Naive B cell (primary cell): ENCODE measurements at regions not wholly inside any gene's neighbourhood (a gene's known extent, or its start where the extent isn't known, plus 50 kb on each side); places are given as distances from the start of the nearest gene placed in this dataset.

ENCODE experiments used
- ATAC-seq, 2 donors: fragments of 150-1000 bp; cut with Tn5 transposase; 2 replicates each; pipeline ENCODE4 v1.10.0; 2021; ENCODE audit warnings: low read depth in 2 of 2, mild to moderate bottlenecking in 2 of 2, moderate library complexity in 2 of 2
- DNase-seq: peaks from one replicate; pipeline ENCODE4 v3.0.0; 2022
- H3K27ac Mint-ChIP-seq, 6 donors: one replicate each; pipeline ENCODE4 v1.8.0; 2020 to 2022; ENCODE audit warnings: mild to moderate bottlenecking in 6 of 6, mixed read lengths in 6 of 6, moderate library complexity in 5 of 6, inconsistent platforms in 2 of 6
- H3K27me3 Mint-ChIP-seq, 3 donors: one replicate each; pipeline ENCODE4 v1.8.0; 2021 to 2022; ENCODE audit warnings: mixed read lengths in 3 of 3, mild to moderate bottlenecking in 1 of 3
- H3K36me3 Mint-ChIP-seq, 2 donors: one replicate each; pipeline ENCODE4 v1.8.0; 2020 to 2022; ENCODE audit warnings: mixed read lengths in 2 of 2, inconsistent platforms in 1 of 2, mild to moderate bottlenecking in 1 of 2
- H3K4me1 Mint-ChIP-seq, 3 donors: one replicate each; pipeline ENCODE4 v1.8.0; 2020 to 2022; ENCODE audit warnings: mixed read lengths in 3 of 3, inconsistent platforms in 1 of 3, mild to moderate bottlenecking in 1 of 3, moderate library complexity in 1 of 3
- H3K4me3 Mint-ChIP-seq, 8 donors: one replicate each; pipeline ENCODE4 v1.8.0; 2020 to 2022; ENCODE audit warnings: mild to moderate bottlenecking in 8 of 8, mixed read lengths in 8 of 8, moderate library complexity in 8 of 8, inconsistent platforms in 2 of 8
- H3K9me3 Mint-ChIP-seq, 7 donors: one replicate each; pipeline ENCODE4 v1.8.0; 2020 to 2022; ENCODE audit warnings: mixed read lengths in 7 of 7, mild to moderate bottlenecking in 5 of 7, inconsistent platforms in 2 of 7, moderate library complexity in 1 of 7

GRCh38 chr5:101943784-101944183 lies 352.3 kb downstream of the SLCO4C1 start:
- no peak overlapping the region for H3K4me3 Mint-ChIP-seq

DNA sequence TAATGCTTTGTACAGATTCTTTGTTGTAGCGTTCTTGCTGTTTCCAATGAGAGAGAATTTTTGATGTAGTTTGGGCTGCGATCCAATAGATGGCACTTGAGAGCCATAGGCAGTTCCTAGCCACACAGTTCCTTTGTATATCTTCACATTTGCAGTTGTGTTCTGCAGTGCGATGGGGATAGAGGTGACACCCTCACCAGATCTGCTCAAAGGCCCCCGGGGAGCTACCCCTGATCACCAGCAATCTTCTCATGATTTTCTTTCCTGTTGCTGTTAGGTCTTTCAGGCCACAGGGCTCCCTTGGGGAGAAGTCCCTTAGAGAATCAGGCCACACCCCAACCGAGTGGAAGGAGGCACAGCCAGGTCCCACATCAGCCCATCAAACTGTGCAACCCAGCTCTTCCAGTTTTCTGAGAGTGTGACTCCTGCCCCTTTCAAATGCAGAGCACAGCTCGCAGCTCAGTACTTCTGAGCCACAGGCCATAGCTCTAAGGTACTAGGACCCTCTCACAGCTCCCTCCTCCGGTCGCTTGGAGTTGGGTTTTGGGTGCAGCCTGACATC lies 353.7 kb downstream of the SLCO4C1 start:
- H3K27me3 Mint-ChIP-seq: no peaks in the 10 kb centered on the region
- H3K27ac Mint-ChIP-seq: no peak overlapping the region
- ATAC-seq (no peak), DNase-seq (no peak)
- no peaks in the 10 kb centered on the region for H3K9me3 Mint-ChIP-seq
- H3K4me1 Mint-ChIP-seq: peaks cover 0 to 5% (median 4%) of the 10 kb centered on the region in 3 donors
- no peaks in the 10 kb centered on the region for H3K36me3 Mint-ChIP-seq
- no peak overlapping the region for H3K4me3 Mint-ChIP-seq

More at GRCh38 chr5:101943784-101944183, 352.3 kb downstream of the SLCO4C1 start:
- DNase-seq (no peak), ATAC-seq (no peak)
- Mint-ChIP-seq H3K9me3 (no peaks in the 10 kb centered on the region), H3K36me3 (no peaks in the 10 kb centered on the region), H3K27ac (no peak overlapping the region), H3K27me3 (no peaks in the 10 kb centered on the region), H3K4me1 (peaks cover 0 to 5% (median 4%) of the 10 kb centered on the region in 3 donors)

GRCh38 chr5:101937041-101937440 lies 359.0 kb downstream of the SLCO4C1 start:
- no peaks in the 10 kb centered on the region for H3K36me3 Mint-ChIP-seq
- H3K27ac Mint-ChIP-seq: no peak overlapping the region
- no peaks in the 10 kb centered on the region for H3K9me3 Mint-ChIP-seq
- DNase-seq (no peak), ATAC-seq (no peak)
- no peaks in the 10 kb centered on the region for H3K27me3 Mint-ChIP-seq
- H3K4me1 Mint-ChIP-seq: no peaks in the 10 kb centered on the region
- no peak overlapping the region for H3K4me3 Mint-ChIP-seq

- H3K9me3 Mint-ChIP-seq: no peaks in the 10 kb centered on the region
- no peaks in the 10 kb centered on the region for H3K36me3 Mint-ChIP-seq
- H3K27ac Mint-ChIP-seq: no peak overlapping the region
- ATAC-seq (no peak), DNase-seq (no peak)
- H3K4me3 Mint-ChIP-seq: no peak overlapping the region
- H3K27me3 Mint-ChIP-seq: no peaks in the 10 kb centered on the region
- H3K4me1 Mint-ChIP-seq: no peaks in the 10 kb centered on the region
Observed at GRCh38 chr5:101935086-101935485, 361.0 kb downstream of the SLCO4C1 start.

GRCh38 chr5:101932599-101932998 lies 363.5 kb downstream of the SLCO4C1 start:
- no peaks in the 10 kb centered on the region for H3K36me3 Mint-ChIP-seq
- no peak overlapping the region for H3K27ac Mint-ChIP-seq
- H3K9me3 Mint-ChIP-seq: no peaks in the 10 kb centered on the region
- no peak for DNase-seq
- H3K4me1 Mint-ChIP-seq: no peaks in the 10 kb centered on the region
- no peaks in the 10 kb centered on the region for H3K27me3 Mint-ChIP-seq
- ATAC-seq: no peak
- no peak overlapping the region for H3K4me3 Mint-ChIP-seq

DNA sequence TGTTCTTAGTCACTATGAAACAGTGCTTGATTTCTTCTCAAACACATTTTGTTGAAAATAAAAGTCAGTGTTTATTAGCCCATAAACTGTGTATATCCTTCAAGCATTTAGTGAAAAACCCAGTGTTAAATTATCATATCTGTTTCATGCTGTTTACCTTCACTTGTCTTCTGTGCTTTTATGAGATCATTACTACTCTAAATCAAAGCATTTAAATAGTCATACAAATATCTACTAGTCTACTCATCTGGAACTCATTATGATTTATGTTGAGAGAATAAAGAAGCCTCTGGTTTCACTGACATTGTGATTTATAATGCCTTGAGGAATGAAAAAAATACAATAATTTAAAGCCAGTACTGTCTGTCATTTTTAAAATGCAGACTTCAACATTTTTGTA lies 366.5 kb downstream of the SLCO4C1 start:
- Mint-ChIP-seq H3K4me1 (no peaks in the 10 kb centered on the region), H3K9me3 (peaks cover 0 to 5% (median 0%) of the 10 kb centered on the region in 7 donors), H3K27me3 (no peaks in the 10 kb centered on the region), H3K27ac (no peak overlapping the region), H3K36me3 (no peaks in the 10 kb centered on the region), H3K4me3 (no peak overlapping the region)
- no peak for DNase-seq
- ATAC-seq: no peak

DNA sequence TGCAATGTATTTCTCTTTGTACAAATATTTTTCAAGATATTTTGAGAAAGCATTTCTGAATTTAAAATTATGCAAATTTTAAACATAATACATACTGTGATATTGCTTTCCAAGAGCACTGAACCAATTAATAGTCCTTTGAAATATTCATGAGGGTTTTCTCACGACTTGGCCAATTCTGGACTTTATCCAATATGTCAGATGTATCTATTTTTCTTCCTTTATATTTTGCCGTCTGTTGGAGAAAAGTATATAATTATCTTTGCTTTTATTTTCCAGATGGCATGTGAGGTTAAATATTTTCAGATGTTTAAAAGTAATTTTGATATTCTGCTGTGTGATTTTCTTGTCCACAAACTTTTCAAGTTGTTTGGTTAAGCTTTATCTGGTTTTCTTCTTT lies 378.9 kb downstream of the SLCO4C1 start:
- DNase-seq: no peak
- H3K27ac Mint-ChIP-seq: no peak overlapping the region
- no peak overlapping the region for H3K4me3 Mint-ChIP-seq
- H3K27me3 Mint-ChIP-seq: no peaks in the 10 kb centered on the region
- H3K36me3 Mint-ChIP-seq: no peaks in the 10 kb centered on the region
- no peaks in the 10 kb centered on the region for H3K4me1 Mint-ChIP-seq
- peaks cover 0 to 4% (median 0%) of the 10 kb centered on the region in 7 donors for H3K9me3 Mint-ChIP-seq
- ATAC-seq: no peak

DNA sequence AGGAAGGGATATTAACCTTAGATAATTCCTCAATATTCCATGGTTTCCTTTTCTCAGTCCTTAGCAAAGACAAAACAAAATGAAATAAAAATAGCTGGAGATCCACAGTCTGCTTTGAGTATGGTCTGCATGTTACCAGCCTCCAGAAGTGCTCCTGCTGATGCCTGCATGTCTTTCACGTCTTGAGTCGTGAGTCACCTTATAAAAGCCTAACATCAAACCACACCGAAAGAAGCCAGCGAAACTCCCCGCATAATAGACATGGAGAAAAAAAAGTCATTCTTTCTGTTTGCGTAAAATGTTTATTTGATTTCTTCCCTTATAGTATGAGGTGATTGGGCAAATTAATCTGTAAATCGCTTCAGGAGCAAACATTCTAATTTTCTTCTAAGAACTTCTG lies 380.5 kb downstream of the SLCO4C1 start:
- H3K36me3 Mint-ChIP-seq: no peaks in the 10 kb centered on the region
- no peak overlapping the region for H3K27ac Mint-ChIP-seq
- no peak overlapping the region for H3K4me3 Mint-ChIP-seq
- DNase-seq (no peak), ATAC-seq (no peak)
- peaks cover 0 to 4% (median 0%) of the 10 kb centered on the region in 7 donors for H3K9me3 Mint-ChIP-seq
- no peaks in the 10 kb centered on the region for H3K4me1 Mint-ChIP-seq
- H3K27me3 Mint-ChIP-seq: no peaks in the 10 kb centered on the region

GRCh38 chr5:101904736-101905135 lies 391.3 kb downstream of the SLCO4C1 start:
- Mint-ChIP-seq H3K27ac (no peak overlapping the region), H3K4me1 (no peaks in the 10 kb centered on the region), H3K9me3 (no peaks in the 10 kb centered on the region), H3K4me3 (no peak overlapping the region), H3K36me3 (no peaks in the 10 kb centered on the region), H3K27me3 (no peaks in the 10 kb centered on the region)
- DNase-seq (no peak), ATAC-seq (no peak)

DNA sequence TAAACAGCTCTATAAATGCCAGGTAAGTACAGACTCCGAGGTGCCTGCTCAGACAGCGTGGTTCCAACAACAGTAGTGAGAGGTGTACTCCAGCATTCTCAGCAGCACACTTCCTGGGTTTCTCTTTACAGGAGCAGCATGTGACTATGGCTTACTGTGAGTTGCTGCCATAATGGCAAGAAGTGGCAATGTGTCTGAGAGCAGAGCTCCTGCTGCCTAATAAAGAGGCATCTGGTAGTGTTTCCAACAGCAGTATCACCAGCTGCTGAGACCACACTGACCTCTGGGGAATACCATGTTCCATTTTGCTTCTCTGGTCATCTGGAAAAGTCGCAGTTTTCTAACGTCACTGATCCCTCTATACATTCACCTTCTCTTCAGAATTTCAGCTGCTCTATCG lies 398.2 kb downstream of the SLCO4C1 start:
- Mint-ChIP-seq H3K4me1 (no peaks in the 10 kb centered on the region), H3K27me3 (no peaks in the 10 kb centered on the region), H3K4me3 (peak overlapping the region in 1 of 8 donors; percentile 25), H3K9me3 (no peaks in the 10 kb centered on the region), H3K27ac (no peak overlapping the region), H3K36me3 (no peaks in the 10 kb centered on the region)
- DNase-seq (no peak), ATAC-seq (no peak)

DNA sequence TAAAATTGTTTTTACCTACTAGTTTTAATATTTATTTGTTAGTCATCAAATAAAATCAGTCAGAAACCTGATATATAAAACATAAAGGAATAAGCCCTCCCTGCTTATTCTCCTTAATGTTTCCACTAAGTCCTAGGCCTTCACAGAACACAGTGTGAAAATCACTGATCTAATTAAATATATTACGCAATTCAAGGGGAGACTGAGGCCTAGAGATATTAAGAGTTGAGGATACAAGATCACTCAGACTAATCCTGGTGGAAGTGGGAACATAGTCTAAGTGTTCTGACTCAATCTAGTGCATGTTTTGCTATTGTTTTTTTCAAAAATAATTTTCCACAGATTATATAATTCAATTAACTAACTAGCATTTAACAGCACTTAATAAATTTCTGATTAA lies 401.1 kb downstream of the SLCO4C1 start:
- Mint-ChIP-seq H3K36me3 (no peaks in the 10 kb centered on the region), H3K9me3 (peaks cover 0 to 5% (median 0%) of the 10 kb centered on the region in 7 donors), H3K27ac (no peak overlapping the region), H3K4me3 (no peak overlapping the region), H3K27me3 (peaks cover 0 to 5% (median 0%) of the 10 kb centered on the region in 3 donors), H3K4me1 (no peaks in the 10 kb centered on the region)
- DNase-seq (no peak), ATAC-seq (no peak)

GRCh38 chr5:101878190-101878589 lies 417.9 kb downstream of the SLCO4C1 start:
- H3K9me3 Mint-ChIP-seq: no peaks in the 10 kb centered on the region
- no peaks in the 10 kb centered on the region for H3K4me1 Mint-ChIP-seq
- no peak overlapping the region for H3K27ac Mint-ChIP-seq
- ATAC-seq (no peak), DNase-seq (no peak)
- no peak overlapping the region for H3K4me3 Mint-ChIP-seq
- H3K36me3 Mint-ChIP-seq: no peaks in the 10 kb centered on the region
- no peaks in the 10 kb centered on the region for H3K27me3 Mint-ChIP-seq

GRCh38 chr5:101877451-101877850 lies 418.6 kb downstream of the SLCO4C1 start:
- Mint-ChIP-seq H3K36me3 (no peaks in the 10 kb centered on the region), H3K27me3 (no peaks in the 10 kb centered on the region), H3K4me1 (no peaks in the 10 kb centered on the region), H3K27ac (no peak overlapping the region), H3K4me3 (no peak overlapping the region), H3K9me3 (no peaks in the 10 kb centered on the region)
- DNase-seq (no peak), ATAC-seq (no peak)

DNA sequence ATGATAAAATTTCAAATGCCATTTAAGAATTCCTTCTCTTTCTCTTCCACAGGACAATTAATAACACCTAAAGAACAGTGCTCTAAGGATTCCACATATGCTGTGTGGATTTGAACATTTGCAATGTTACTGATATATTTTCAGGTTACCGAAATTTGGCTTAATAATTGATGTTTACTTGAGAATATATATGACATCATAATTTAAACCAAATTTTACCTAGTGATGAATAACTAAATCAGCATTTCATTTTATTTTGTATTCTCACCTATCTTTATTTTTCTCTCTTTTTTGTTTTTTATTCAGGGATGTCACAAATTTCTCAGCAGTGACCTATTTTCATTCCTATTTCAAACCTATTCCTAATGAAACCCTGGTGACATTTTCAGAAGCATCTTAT lies 429.6 kb downstream of the SLCO4C1 start:
- Mint-ChIP-seq H3K9me3 (peaks cover 0 to 2% (median 0%) of the 10 kb centered on the region in 7 donors), H3K27ac (no peak overlapping the region), H3K4me3 (no peak overlapping the region), H3K4me1 (no peaks in the 10 kb centered on the region), H3K27me3 (no peaks in the 10 kb centered on the region), H3K36me3 (no peaks in the 10 kb centered on the region)
- DNase-seq (no peak), ATAC-seq (no peak)

DNA sequence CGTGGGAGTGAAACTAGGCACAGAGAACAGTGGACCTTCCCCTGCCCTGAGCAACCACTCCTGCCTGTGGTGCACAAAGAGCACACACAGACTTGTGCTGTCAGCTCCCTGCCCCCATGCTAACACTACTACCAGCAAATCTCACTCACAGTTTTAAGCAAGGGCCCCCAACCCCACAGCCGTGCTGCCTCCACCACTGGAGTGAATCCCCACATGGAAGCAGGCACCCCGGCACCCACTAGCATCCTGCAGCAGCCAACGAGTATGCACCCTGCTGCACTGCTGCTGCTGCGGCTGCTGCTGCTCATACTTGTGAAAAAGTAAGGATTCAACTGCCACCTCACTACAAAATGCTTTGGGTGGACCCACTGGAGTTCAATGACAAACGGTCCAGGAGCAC lies 435.5 kb downstream of the SLCO4C1 start:
- H3K4me1 Mint-ChIP-seq: no peaks in the 10 kb centered on the region
- H3K27ac Mint-ChIP-seq: no peak overlapping the region
- no peaks in the 10 kb centered on the region for H3K27me3 Mint-ChIP-seq
- ATAC-seq (no peak), DNase-seq (no peak)
- no peak overlapping the region for H3K4me3 Mint-ChIP-seq
- no peaks in the 10 kb centered on the region for H3K36me3 Mint-ChIP-seq
- H3K9me3 Mint-ChIP-seq: peaks cover 0 to 2% (median 0%) of the 10 kb centered on the region in 7 donors
